B cell (primary cell): ENCODE measurements at regions not wholly inside any gene's neighbourhood (a gene's known extent, or its start where the extent isn't known, plus 50 kb on each side); places are given as distances from the start of the nearest gene placed in this dataset.

ENCODE experiments used
- ATAC-seq: fragments of 200-7000 bp; cut with Tn5 transposase; one replicate; pipeline ENCODE4 v1.10.0; 2021; ENCODE audit warnings: low read depth, mild to moderate bottlenecking, moderate number of reproducible peaks, moderate library complexity
- CTCF ChIA-PET: fragments of 350-600 bp; sonication (Branson Sonifier 250); formaldehyde crosslinking; loops from one replicate; lab custom pipeline; 2021; ENCODE audit warnings: antibody characterized with exemption, inconsistent platforms; lab: Charles Lee
- POLR2A ChIA-PET: fragments of 350-600 bp; sonication (Branson Sonifier 250); formaldehyde crosslinking; loops from one replicate; lab custom pipeline; 2021; ENCODE audit warnings: antibody characterized with exemption; lab: Charles Lee
- DNase-seq: peaks from one replicate; pipeline ENCODE4 v3.0.0; 2013
- H2AFZ ChIP-seq: 2 replicates; pipeline ENCODE4 v1.6.1; 2012; ENCODE audit warnings: mild to moderate bottlenecking, low read depth, low read length; ENCODE audit not compliant: insufficient read depth, poor library complexity, severe bottlenecking
- H3K27ac ChIP-seq, 2 donors: 1 replicate in 1 of 2; 2 replicates in 1 of 2; pipeline ENCODE4 v1.5.1; 2012 to 2013; ENCODE audit warnings: low read length in 2 of 2, mild to moderate bottlenecking in 2 of 2, moderate library complexity in 1 of 2
- H3K27me3 ChIP-seq, 4 experiments: fragments of 200-600 bp in 1 of 4; sonication (generic) in 1 of 4; replicated peaks in 1 of 4; 1 replicate in 2 of 4; 2 replicates in 2 of 4; pipeline versions ENCODE4 v1.6.1 to v1.7.0; 2013 to 2016; ENCODE audit warnings: low read length in 3 of 4, mild to moderate bottlenecking in 2 of 4, mixed read lengths in 1 of 4, moderate library complexity in 1 of 4; ENCODE audit not compliant: insufficient read depth in 4 of 4, control insufficient read depth in 3 of 4; ENCODE audit errors: control extremely low read depth in 1 of 4
- H3K36me3 ChIP-seq, 2 experiments: replicated peaks in 1 of 2; 1 replicate in 1 of 2; 2 replicates in 1 of 2; pipeline versions ENCODE4 v1.6.1 to v1.7.1; 2013; ENCODE audit warnings: low read length in 1 of 2; ENCODE audit not compliant: insufficient read depth in 2 of 2, control insufficient read depth in 1 of 2; ENCODE audit errors: control extremely low read depth in 1 of 2, extremely low read depth in 1 of 2
- H3K4me1 ChIP-seq, 2 donors: fragments of 200-600 bp in 1 of 2; sonication (generic) in 1 of 2; 1 replicate in 1 of 2; 2 replicates in 1 of 2; pipeline versions ENCODE4 v1.5.1 to v1.6.1; 2013 to 2017; ENCODE audit warnings: low read length in 2 of 2; ENCODE audit not compliant: control insufficient read depth in 2 of 2, insufficient read depth in 2 of 2
- H3K4me2 ChIP-seq: replicated peaks from 2 replicates; pipeline ENCODE3; 2012; ENCODE audit warnings: mild to moderate bottlenecking, low read depth, low read length; ENCODE audit not compliant: poor library complexity, severe bottlenecking
- H3K4me3 ChIP-seq, 5 experiments: fragments of 200-600 bp in 1 of 5; sonication (generic) in 1 of 5; 1 replicate in 3 of 5; 2 replicates in 2 of 5; pipeline versions ENCODE4 v1.5.1 to v1.7.0; 2011 to 2016; ENCODE audit warnings: low read length in 4 of 5, mild to moderate bottlenecking in 4 of 5, low read depth in 2 of 5, control low read depth in 1 of 5, moderate library complexity in 1 of 5; ENCODE audit not compliant: insufficient read depth in 1 of 5; ENCODE audit errors: control extremely low read depth in 1 of 5, extremely low read depth in 1 of 5
- H3K79me2 ChIP-seq: fragments of 200-600 bp; sonication (generic); one replicate; pipeline ENCODE4 v1.6.0; 2016; ENCODE audit warnings: low read length; ENCODE audit not compliant: control insufficient read depth, insufficient read depth
- H3K9ac ChIP-seq: fragments of 200-600 bp; sonication (generic); 2 replicates; pipeline ENCODE4 v1.6.1; 2017; ENCODE audit warnings: mild to moderate bottlenecking, low read length, moderate library complexity
- H3K9me3 ChIP-seq, 3 donors: one replicate each; pipeline versions ENCODE4 v1.6.1 to v1.7.1; 2013; ENCODE audit warnings: low read length in 2 of 3; ENCODE audit not compliant: control insufficient read depth in 2 of 3, insufficient read depth in 1 of 3; ENCODE audit errors: control extremely low read depth in 1 of 3
- H4K20me1 ChIP-seq: 2 replicates; pipeline ENCODE4 v1.6.0; 2012; ENCODE audit warnings: mild to moderate bottlenecking, low read length; ENCODE audit not compliant: insufficient read depth, control insufficient read depth, poor library complexity, severe bottlenecking
- H3K27ac Mint-ChIP-seq: one replicate; pipeline ENCODE4 v1.8.0; 2021; ENCODE audit warnings: mixed read lengths
- H3K27me3 Mint-ChIP-seq: one replicate; pipeline ENCODE4 v1.8.0; 2021; ENCODE audit warnings: mixed read lengths
- H3K4me1 Mint-ChIP-seq: one replicate; pipeline ENCODE4 v1.8.0; 2021; ENCODE audit warnings: mixed read lengths
- H3K4me3 Mint-ChIP-seq: one replicate; pipeline ENCODE4 v1.8.0; 2021; ENCODE audit warnings: mixed read lengths
- H3K9me3 Mint-ChIP-seq: one replicate; pipeline ENCODE4 v1.8.0; 2022; ENCODE audit warnings: mixed read lengths; ENCODE audit not compliant: insufficient read depth
- EZH2 ChIP-seq: IDR thresholded peaks from 2 replicates; pipeline ENCODE4 v1.6.1; 2012; ENCODE audit warnings: borderline replicate concordance, low read depth, mild to moderate bottlenecking, moderate library complexity, low read length; ENCODE audit not compliant: insufficient read depth, poor library complexity, severe bottlenecking
- WGBS: methylation state at CpG from one replicate; pipeline ENCODE4 v1.1.5; 2013; ENCODE audit warnings: missing lambda C conversion rate; ENCODE audit not compliant: insufficient coverage; 5-methylcytosine and 5-hydroxymethylcytosine counted together
- intact Hi-C: fragments of 100-400 bp; cut with micrococcal nuclease; formaldehyde crosslinking; loops from one replicate; pipeline ENCODE4 v1.10.0; 2022
- TF ChIP-seq, protein P1 (sequence below): fragments of 200-600 bp; IDR thresholded peaks from one replicate; pipeline ENCODE4 v1.8.0; 2022; ENCODE audit warnings: antibody characterized with exemption, mild to moderate bottlenecking

- Histone ChIP-seq H3K9ac (no peak overlapping the region), H3K79me2 (no peaks in the 10 kb centered on the region), H3K9me3 (peaks cover 0 to 4% (median 0%) of the 10 kb centered on the region in 3 donors), H3K27ac (no peak overlapping the region), H3K4me3 (no peak overlapping the region), H2AFZ (no peak overlapping the region), H3K27me3 (no peaks in the 10 kb centered on the region), H3K36me3 (no peaks in the 10 kb centered on the region), H3K4me2 (no peak overlapping the region), H4K20me1 (no peaks in the 10 kb centered on the region), H3K4me1 (no peaks in the 10 kb centered on the region)
- no peaks in the 10 kb centered on the region for H3K9me3 Mint-ChIP-seq
- ATAC-seq (no peak), DNase-seq (no peak)
- 100% methylated on average over 2 of the region's 7 CpGs for WGBS
- no peak overlapping the region for H3K4me3 Mint-ChIP-seq
- no peak for TF ChIP-seq EZH2
- TF ChIP-seq, protein P1, sequence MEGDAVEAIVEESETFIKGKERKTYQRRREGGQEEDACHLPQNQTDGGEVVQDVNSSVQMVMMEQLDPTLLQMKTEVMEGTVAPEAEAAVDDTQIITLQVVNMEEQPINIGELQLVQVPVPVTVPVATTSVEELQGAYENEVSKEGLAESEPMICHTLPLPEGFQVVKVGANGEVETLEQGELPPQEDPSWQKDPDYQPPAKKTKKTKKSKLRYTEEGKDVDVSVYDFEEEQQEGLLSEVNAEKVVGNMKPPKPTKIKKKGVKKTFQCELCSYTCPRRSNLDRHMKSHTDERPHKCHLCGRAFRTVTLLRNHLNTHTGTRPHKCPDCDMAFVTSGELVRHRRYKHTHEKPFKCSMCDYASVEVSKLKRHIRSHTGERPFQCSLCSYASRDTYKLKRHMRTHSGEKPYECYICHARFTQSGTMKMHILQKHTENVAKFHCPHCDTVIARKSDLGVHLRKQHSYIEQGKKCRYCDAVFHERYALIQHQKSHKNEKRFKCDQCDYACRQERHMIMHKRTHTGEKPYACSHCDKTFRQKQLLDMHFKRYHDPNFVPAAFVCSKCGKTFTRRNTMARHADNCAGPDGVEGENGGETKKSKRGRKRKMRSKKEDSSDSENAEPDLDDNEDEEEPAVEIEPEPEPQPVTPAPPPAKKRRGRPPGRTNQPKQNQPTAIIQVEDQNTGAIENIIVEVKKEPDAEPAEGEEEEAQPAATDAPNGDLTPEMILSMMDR = no peak
- H3K27me3 Mint-ChIP-seq = no peaks in the 10 kb centered on the region
- H3K4me1 Mint-ChIP-seq = no peaks in the 10 kb centered on the region
- H3K27ac Mint-ChIP-seq = no peak overlapping the region
- ChIA-PET CTCF (no interaction called here), POLR2A (no interaction called here)
- intact Hi-C loops = no loop called here
These were observed 203.6 kb downstream of the CDH7 start for GRCh38 chr18:65954372-65954771.

- Histone ChIP-seq H3K79me2 (no peaks in the 10 kb centered on the region), H3K4me1 (no peaks in the 10 kb centered on the region), H3K9me3 (no peaks in the 10 kb centered on the region), H3K4me2 (no peak overlapping the region), H3K9ac (no peak overlapping the region), H3K4me3 (no peak overlapping the region), H3K27me3 (no peaks in the 10 kb centered on the region), H3K36me3 (no peaks in the 10 kb centered on the region), H4K20me1 (no peaks in the 10 kb centered on the region), H3K27ac (no peak overlapping the region), H2AFZ (no peak overlapping the region)
- 80% methylated on average over 1 of the region's 3 CpGs for WGBS
- no peak overlapping the region for H3K27ac Mint-ChIP-seq
- no peak overlapping the region for H3K4me3 Mint-ChIP-seq
- no peaks in the 10 kb centered on the region for H3K27me3 Mint-ChIP-seq
- no peaks in the 10 kb centered on the region for H3K9me3 Mint-ChIP-seq
- no peak for ATAC-seq
- intact Hi-C loops = no loop called here
- ChIA-PET CTCF (no interaction called here), POLR2A (no interaction called here)
- H3K4me1 Mint-ChIP-seq = no peaks in the 10 kb centered on the region
- TF ChIP-seq, protein P1 = no peak
- no peak for TF ChIP-seq EZH2
- no peak for DNase-seq
These were observed 196.0 kb downstream of the CDH7 start for GRCh38 chr18:65946777-65947176.
